RWPE2 (cell line): ENCODE measurements at regions not wholly inside any gene's neighbourhood (a gene's known extent, or its start where the extent isn't known, plus 50 kb on each side); places are given as distances from the start of the nearest gene placed in this dataset.

Experiments used
- ATAC-seq: fragments of 200-7000 bp; cut with Tn5 transposase; 3 replicates; pipeline ENCODE4 v1.9.1; 2021; ENCODE audit warnings: low read depth
- DNase-seq: peaks from one replicate; pipeline ENCODE4 v3.0.0-alpha.2; 2020; ENCODE audit warnings: low spot score
- H3K27ac ChIP-seq: fragments of 450-650 bp; 2 replicates; pipeline ENCODE4 v1.5.1; 2017; ENCODE audit warnings: mild to moderate bottlenecking; ENCODE audit not compliant: poor library complexity, severe bottlenecking
- H3K27me3 ChIP-seq: fragments of 250-450 bp; sonication (Bioruptor Pico); 2 replicates; pipeline ENCODE4 v1.5.1; 2021; ENCODE audit warnings: mild to moderate bottlenecking, moderate library complexity; ENCODE audit not compliant: insufficient read depth, poor library complexity, severe bottlenecking
- H3K36me3 ChIP-seq: fragments of 250-450 bp; sonication (Bioruptor Pico); 2 replicates; pipeline ENCODE4 v1.5.1; 2020; ENCODE audit warnings: low read depth, mild to moderate bottlenecking, moderate library complexity
- H3K4me1 ChIP-seq: fragments of 250-450 bp; sonication (Bioruptor Pico); 2 replicates; pipeline ENCODE4 v1.5.1; 2021; ENCODE audit warnings: mild to moderate bottlenecking, moderate library complexity; ENCODE audit not compliant: insufficient read depth, poor library complexity, severe bottlenecking
- H3K4me3 ChIP-seq: fragments of 250-450 bp; sonication (Bioruptor Pico); 2 replicates; pipeline ENCODE4 v1.5.1; 2021; ENCODE audit warnings: mild to moderate bottlenecking, moderate library complexity; ENCODE audit not compliant: severe bottlenecking
- H3K9me3 ChIP-seq: fragments of 250-450 bp; sonication (Bioruptor Pico); 2 replicates; pipeline ENCODE4 v1.5.1; 2021; ENCODE audit warnings: mild to moderate bottlenecking, moderate library complexity; ENCODE audit not compliant: severe bottlenecking
- TF ChIP-seq, protein P1 (sequence below): fragments of 450-650 bp; IDR thresholded peaks from one replicate; pipeline ENCODE4 v1.5.1; 2017; ENCODE audit warnings: mild to moderate bottlenecking, moderate library complexity; ENCODE audit not compliant: poor library complexity, severe bottlenecking

DNA sequence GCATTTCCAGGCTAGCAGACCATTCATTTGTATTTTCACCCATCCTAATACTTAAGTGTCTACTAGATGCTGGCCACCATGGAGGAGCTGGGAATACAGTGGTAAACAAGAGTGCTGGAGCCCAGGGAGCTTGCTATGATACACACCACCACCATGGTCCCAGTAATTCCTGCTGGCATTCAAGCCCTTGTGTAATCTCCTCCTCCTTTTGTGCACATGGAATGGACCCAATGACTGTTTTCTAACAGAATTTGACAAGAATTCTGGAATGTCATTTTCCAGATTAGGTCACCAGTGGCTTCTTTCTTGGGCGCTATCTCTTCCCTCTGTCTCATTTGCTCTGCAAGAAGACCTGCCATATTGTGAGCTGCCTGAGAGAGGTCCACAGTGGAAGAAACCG lies 552.0 kb downstream of the C6orf118 start:
- Histone ChIP-seq H3K9me3 (no peaks in the 10 kb centered on the region), H3K27ac (no peak overlapping the region), H3K27me3 (no peaks in the 10 kb centered on the region), H3K4me1 (no peaks in the 10 kb centered on the region), H3K4me3 (no peak overlapping the region), H3K36me3 (no peaks in the 10 kb centered on the region)
- ATAC-seq (no peak), DNase-seq (no peak)
- TF ChIP-seq, protein P1, sequence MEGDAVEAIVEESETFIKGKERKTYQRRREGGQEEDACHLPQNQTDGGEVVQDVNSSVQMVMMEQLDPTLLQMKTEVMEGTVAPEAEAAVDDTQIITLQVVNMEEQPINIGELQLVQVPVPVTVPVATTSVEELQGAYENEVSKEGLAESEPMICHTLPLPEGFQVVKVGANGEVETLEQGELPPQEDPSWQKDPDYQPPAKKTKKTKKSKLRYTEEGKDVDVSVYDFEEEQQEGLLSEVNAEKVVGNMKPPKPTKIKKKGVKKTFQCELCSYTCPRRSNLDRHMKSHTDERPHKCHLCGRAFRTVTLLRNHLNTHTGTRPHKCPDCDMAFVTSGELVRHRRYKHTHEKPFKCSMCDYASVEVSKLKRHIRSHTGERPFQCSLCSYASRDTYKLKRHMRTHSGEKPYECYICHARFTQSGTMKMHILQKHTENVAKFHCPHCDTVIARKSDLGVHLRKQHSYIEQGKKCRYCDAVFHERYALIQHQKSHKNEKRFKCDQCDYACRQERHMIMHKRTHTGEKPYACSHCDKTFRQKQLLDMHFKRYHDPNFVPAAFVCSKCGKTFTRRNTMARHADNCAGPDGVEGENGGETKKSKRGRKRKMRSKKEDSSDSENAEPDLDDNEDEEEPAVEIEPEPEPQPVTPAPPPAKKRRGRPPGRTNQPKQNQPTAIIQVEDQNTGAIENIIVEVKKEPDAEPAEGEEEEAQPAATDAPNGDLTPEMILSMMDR = no peak

DNA sequence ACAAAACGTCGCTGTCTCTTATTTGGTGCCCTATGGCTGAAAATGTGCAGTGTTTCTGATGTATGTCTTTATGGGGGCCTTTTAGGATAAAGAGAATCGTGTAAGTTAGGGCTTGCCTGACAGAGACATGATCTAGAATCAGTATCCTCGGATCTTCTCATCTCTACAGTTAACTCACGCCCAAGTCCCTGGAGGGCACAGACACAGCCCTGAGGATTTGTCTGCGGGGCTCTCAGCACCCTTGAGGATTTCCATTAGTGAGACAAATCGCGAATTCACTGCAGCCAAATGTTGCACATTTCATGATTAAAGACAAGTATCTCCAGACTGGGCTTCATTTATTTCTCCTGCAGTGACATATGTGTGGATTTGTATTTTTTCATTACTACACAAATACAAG lies 552.7 kb downstream of the C6orf118 start:
- TF ChIP-seq, protein P1 = no peak
- Histone ChIP-seq H3K36me3 (no peaks in the 10 kb centered on the region), H3K27ac (no peak overlapping the region), H3K4me1 (no peaks in the 10 kb centered on the region), H3K9me3 (no peaks in the 10 kb centered on the region), H3K4me3 (no peak overlapping the region), H3K27me3 (no peaks in the 10 kb centered on the region)
- DNase-seq (no peak), ATAC-seq (no peak)

DNA sequence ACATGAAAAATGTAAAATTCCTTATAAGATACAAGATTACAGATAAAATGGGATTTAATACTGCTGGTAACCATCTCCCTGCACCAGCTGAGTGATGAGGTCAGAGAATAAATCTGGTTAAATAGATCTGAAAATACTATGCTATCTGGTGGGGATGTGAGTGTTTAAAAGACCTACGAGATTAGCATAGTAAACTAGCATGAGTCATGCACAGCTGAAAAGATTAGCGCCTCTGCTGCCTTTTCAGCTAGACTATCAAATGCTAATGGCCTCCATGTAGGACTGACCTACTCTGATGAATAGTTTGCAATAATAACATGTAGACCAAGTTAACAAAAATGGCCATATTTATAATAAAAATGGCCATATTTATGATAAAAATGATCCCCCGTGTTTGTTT lies 553.3 kb downstream of the C6orf118 start:
- no peaks in the 10 kb centered on the region for H3K36me3 ChIP-seq
- H3K4me3 ChIP-seq = no peak overlapping the region
- no peaks in the 10 kb centered on the region for H3K4me1 ChIP-seq
- no peak for DNase-seq
- TF ChIP-seq, protein P1 = no peak
- H3K9me3 ChIP-seq = no peaks in the 10 kb centered on the region
- ATAC-seq = no peak
- H3K27me3 ChIP-seq = no peaks in the 10 kb centered on the region
- no peak overlapping the region for H3K27ac ChIP-seq

- Histone ChIP-seq H3K4me1 (no peaks in the 10 kb centered on the region), H3K27ac (no peak overlapping the region), H3K4me3 (no peak overlapping the region), H3K27me3 (no peaks in the 10 kb centered on the region), H3K36me3 (no peaks in the 10 kb centered on the region), H3K9me3 (no peaks in the 10 kb centered on the region)
- TF ChIP-seq, protein P1 = no peak
- no peak for DNase-seq
- ATAC-seq = peak; percentile 57; the same call in 1 of the 3 replicates
Measured at GRCh38 chr6:164753517-164753916, 555.9 kb downstream of the C6orf118 start.

- DNase-seq (no peak), ATAC-seq (no peak)
- Histone ChIP-seq H3K4me3 (no peak overlapping the region), H3K36me3 (no peaks in the 10 kb centered on the region), H3K9me3 (no peaks in the 10 kb centered on the region), H3K4me1 (no peaks in the 10 kb centered on the region), H3K27ac (no peak overlapping the region), H3K27me3 (no peaks in the 10 kb centered on the region)
- TF ChIP-seq, protein P1 = no peak
Measured at GRCh38 chr6:164751395-164751794, 558.0 kb downstream of the C6orf118 start.
